Activated naive CD4-positive, alpha-beta T cell treated with anti-CD3 and anti-CD28 coated beads for 36 hours (primary cell): ENCODE measurements at regions not wholly inside any gene's neighbourhood (a gene's known extent, or its start where the extent isn't known, plus 50 kb on each side); places are given as distances from the start of the nearest gene placed in this dataset.

ENCODE experiments used
- CTCF ChIA-PET: fragments of 350-600 bp; sonication (Branson Sonifier 250); formaldehyde crosslinking; loops from one replicate; lab custom pipeline; 2021; ENCODE audit warnings: antibody characterized with exemption; lab: Charles Lee
- DNase-seq: peaks from one replicate; pipeline ENCODE4 v3.0.0-alpha.2; 2020
- H3K27ac Mint-ChIP-seq: one replicate; pipeline ENCODE4 v1.8.0; 2021; ENCODE audit warnings: mild to moderate bottlenecking, mixed read lengths
- H3K27me3 Mint-ChIP-seq: one replicate; pipeline ENCODE4 v1.8.0; 2021; ENCODE audit warnings: low read depth, mixed read lengths
- H3K36me3 Mint-ChIP-seq: one replicate; pipeline ENCODE4 v1.8.0; 2021; ENCODE audit warnings: low read depth, mixed read lengths
- H3K4me1 Mint-ChIP-seq: one replicate; pipeline ENCODE4 v1.8.0; 2021; ENCODE audit warnings: low read depth, mixed read lengths
- H3K4me3 Mint-ChIP-seq: one replicate; pipeline ENCODE4 v1.8.0; 2021; ENCODE audit warnings: mild to moderate bottlenecking, moderate library complexity, mixed read lengths
- H3K9me3 Mint-ChIP-seq: one replicate; pipeline ENCODE4 v1.8.0; 2021; ENCODE audit warnings: mixed read lengths
- intact Hi-C: fragments of 100-400 bp; cut with micrococcal nuclease; formaldehyde crosslinking; loops from one replicate; pipeline ENCODE4 v1.15.1; 2023

- Mint-ChIP-seq H3K27me3 (peaks cover 22% of the 10 kb centered on the region), H3K9me3 (peaks cover 9% of the 10 kb centered on the region), H3K27ac (no peak overlapping the region), H3K36me3 (no peaks in the 10 kb centered on the region), H3K4me3 (no peak overlapping the region), H3K4me1 (peaks cover 8% of the 10 kb centered on the region)
- DNase-seq = no peak
- CTCF ChIA-PET = no interaction called here
- intact Hi-C loops = no loop called here
Observed at GRCh38 chr10:71124921-71125748, 87.2 kb upstream of the UNC5B start.

GRCh38 chr10:71125749-71126107, 86.6 kb upstream of the UNC5B start:
- H3K4me3 Mint-ChIP-seq = no peak overlapping the region
- peaks cover 4% of the 10 kb centered on the region for H3K9me3 Mint-ChIP-seq
- peaks cover 8% of the 10 kb centered on the region for H3K4me1 Mint-ChIP-seq
- intact Hi-C loops = no loop called here
- H3K27me3 Mint-ChIP-seq = peaks cover 21% of the 10 kb centered on the region
- CTCF ChIA-PET = no interaction called here
- H3K36me3 Mint-ChIP-seq = no peaks in the 10 kb centered on the region
- DNase-seq = no peak
- no peak overlapping the region for H3K27ac Mint-ChIP-seq

GRCh38 chr10:71126432-71126831, 85.9 kb upstream of the UNC5B start:
- DNase-seq = no peak
- no peaks in the 10 kb centered on the region for H3K36me3 Mint-ChIP-seq
- no peaks in the 10 kb centered on the region for H3K9me3 Mint-ChIP-seq
- peaks cover 8% of the 10 kb centered on the region for H3K4me1 Mint-ChIP-seq
- intact Hi-C loops = no loop called here
- H3K4me3 Mint-ChIP-seq = no peak overlapping the region
- H3K27ac Mint-ChIP-seq = no peak overlapping the region
- CTCF ChIA-PET = interaction anchor here (0.8 kb wide), 1 partner anchor 201 kb away, joined by 3 read pairs; no protein-coding TSS in a partner anchor
- peaks cover 19% of the 10 kb centered on the region for H3K27me3 Mint-ChIP-seq

- Mint-ChIP-seq H3K27ac (no peak overlapping the region), H3K36me3 (no peaks in the 10 kb centered on the region), H3K9me3 (no peaks in the 10 kb centered on the region), H3K4me1 (peaks cover 8% of the 10 kb centered on the region), H3K27me3 (peaks cover 19% of the 10 kb centered on the region), H3K4me3 (no peak overlapping the region)
- CTCF ChIA-PET = interaction anchor here (0.8 kb wide), 1 partner anchor 202 kb away, joined by 3 read pairs; no protein-coding TSS in a partner anchor
- DNase-seq = no peak
- intact Hi-C loops = no loop called here
Observed at GRCh38 chr10:71127104-71127503, 85.3 kb upstream of the UNC5B start.

- Mint-ChIP-seq H3K27me3 (peaks cover 17% of the 10 kb centered on the region), H3K9me3 (no peaks in the 10 kb centered on the region), H3K4me1 (peaks cover 8% of the 10 kb centered on the region), H3K4me3 (no peak overlapping the region), H3K36me3 (no peaks in the 10 kb centered on the region), H3K27ac (no peak overlapping the region)
- CTCF ChIA-PET = no interaction called here
- intact Hi-C loops = no loop called here
- DNase-seq = no peak
Observed at GRCh38 chr10:71127773-71128172, 84.6 kb upstream of the UNC5B start.

- CTCF ChIA-PET = no interaction called here
Observed at GRCh38 chr10:71128311-71128980, 83.9 kb upstream of the UNC5B start.

GRCh38 chr10:71131096-71131495, 81.3 kb upstream of the UNC5B start:
- Mint-ChIP-seq H3K36me3 (no peaks in the 10 kb centered on the region), H3K27me3 (peaks cover 9% of the 10 kb centered on the region), H3K4me1 (peaks cover 8% of the 10 kb centered on the region), H3K4me3 (no peak overlapping the region), H3K27ac (no peak overlapping the region), H3K9me3 (no peaks in the 10 kb centered on the region)
- DNase-seq = no peak
- intact Hi-C loops = no loop called here
- CTCF ChIA-PET = no interaction called here

More at GRCh38 chr10:71128311-71128980, 83.9 kb upstream of the UNC5B start:
- H3K27ac Mint-ChIP-seq = no peak overlapping the region
- H3K27me3 Mint-ChIP-seq = peaks cover 17% of the 10 kb centered on the region
- intact Hi-C loops = no loop called here
- no peak overlapping the region for H3K4me3 Mint-ChIP-seq
- no peaks in the 10 kb centered on the region for H3K36me3 Mint-ChIP-seq
- H3K9me3 Mint-ChIP-seq = no peaks in the 10 kb centered on the region
- no peak for DNase-seq
- H3K4me1 Mint-ChIP-seq = peaks cover 8% of the 10 kb centered on the region

- Mint-ChIP-seq H3K27me3 (peaks cover 8% of the 10 kb centered on the region), H3K4me1 (peaks cover 8% of the 10 kb centered on the region), H3K9me3 (no peaks in the 10 kb centered on the region), H3K36me3 (no peaks in the 10 kb centered on the region), H3K4me3 (no peak overlapping the region), H3K27ac (no peak overlapping the region)
- CTCF ChIA-PET = no interaction called here
- no peak for DNase-seq
- intact Hi-C loops = no loop called here
Observed at GRCh38 chr10:71131508-71132088, 80.8 kb upstream of the UNC5B start.

- H3K27me3 Mint-ChIP-seq = peaks cover 7% of the 10 kb centered on the region
- H3K9me3 Mint-ChIP-seq = no peaks in the 10 kb centered on the region
- peaks cover 8% of the 10 kb centered on the region for H3K4me1 Mint-ChIP-seq
- intact Hi-C loops = no loop called here
- no peak overlapping the region for H3K27ac Mint-ChIP-seq
- H3K36me3 Mint-ChIP-seq = no peaks in the 10 kb centered on the region
- CTCF ChIA-PET = interaction anchor here (0.7 kb wide), 1 partner anchor 37 kb away, joined by 3 read pairs; no protein-coding TSS in a partner anchor
- DNase-seq = no peak
- no peak overlapping the region for H3K4me3 Mint-ChIP-seq
Observed at GRCh38 chr10:71132321-71132810, 80.0 kb upstream of the UNC5B start.

- H3K27ac Mint-ChIP-seq = no peak overlapping the region
- intact Hi-C loops = no loop called here
- no peaks in the 10 kb centered on the region for H3K9me3 Mint-ChIP-seq
- H3K4me3 Mint-ChIP-seq = no peak overlapping the region
- H3K36me3 Mint-ChIP-seq = no peaks in the 10 kb centered on the region
- H3K4me1 Mint-ChIP-seq = no peaks in the 10 kb centered on the region
- H3K27me3 Mint-ChIP-seq = peaks cover 5% of the 10 kb centered on the region
- CTCF ChIA-PET = no interaction called here
- no peak for DNase-seq
Observed at GRCh38 chr10:71133710-71134686, 78.4 kb upstream of the UNC5B start.

GRCh38 chr10:71134732-71135211, 77.6 kb upstream of the UNC5B start:
- DNase-seq = no peak
- Mint-ChIP-seq H3K9me3 (no peaks in the 10 kb centered on the region), H3K27me3 (peaks cover 5% of the 10 kb centered on the region), H3K27ac (no peak overlapping the region), H3K4me3 (no peak overlapping the region), H3K4me1 (no peaks in the 10 kb centered on the region), H3K36me3 (no peaks in the 10 kb centered on the region)
- intact Hi-C loops = no loop called here
- CTCF ChIA-PET = no interaction called here
